Subcutaneous abdominal adipose tissue (tissue), 5 donors: ENCODE measurements at regions not wholly inside any gene's neighbourhood (a gene's known extent, or its start where the extent isn't known, plus 50 kb on each side); places are given as distances from the start of the nearest gene placed in this dataset.
"Not testable (repeated sequence)": the region's sequence is repeated elsewhere in the genome, so short reads cannot be mapped to it uniquely, and the experiment has no call there.

ENCODE experiments used
- H3K27ac ChIP-seq: one replicate; pipeline ENCODE4 v1.7.0; 2013; ENCODE audit warnings: low read depth, mild to moderate bottlenecking, inconsistent platforms, low read length, moderate library complexity
- H3K27me3 ChIP-seq, 5 donors: one replicate each; pipeline ENCODE4 v1.7.0; 2013; ENCODE audit warnings: low read length in 5 of 5, inconsistent platforms in 1 of 5; ENCODE audit not compliant: control insufficient read depth in 5 of 5, insufficient read depth in 4 of 5
- H3K36me3 ChIP-seq, 5 donors: one replicate each; pipeline ENCODE4 v1.7.0; 2013; ENCODE audit warnings: low read length in 5 of 5; ENCODE audit not compliant: control insufficient read depth in 5 of 5, insufficient read depth in 5 of 5
- H3K4me1 ChIP-seq, 5 donors: one replicate each; pipeline ENCODE4 v1.7.0; 2013; ENCODE audit warnings: low read length in 5 of 5, mild to moderate bottlenecking in 3 of 5, moderate library complexity in 1 of 5; ENCODE audit not compliant: control insufficient read depth in 5 of 5, insufficient read depth in 5 of 5
- H3K4me3 ChIP-seq, 5 donors: one replicate each; pipeline ENCODE4 v1.7.0; 2013; ENCODE audit warnings: low read length in 5 of 5, low read depth in 1 of 5
- H3K9ac ChIP-seq, 5 donors: one replicate each; pipeline ENCODE4 v1.7.0; 2013; ENCODE audit warnings: low read length in 5 of 5, mild to moderate bottlenecking in 4 of 5, moderate library complexity in 3 of 5
- H3K9me3 ChIP-seq, 5 donors: one replicate each; pipeline ENCODE4 v1.7.0; 2013; ENCODE audit warnings: low read length in 5 of 5; ENCODE audit not compliant: control insufficient read depth in 5 of 5
- donor health status: healthy.
- donor health status: healthy.
- donor health status: healthy.
- donor health status: healthy.
- donor health status: healthy.

GRCh38 chr2:194383401-194383800 lies 1273.6 kb upstream of the SLC39A10 start:
- Histone ChIP-seq H3K27ac (no peak overlapping the region), H3K27me3 (no peaks in the 10 kb centered on the region), H3K9me3 (peaks cover 0 to 22% (median 13%) of the 10 kb centered on the region in 5 donors), H3K4me1 (no peaks in the 10 kb centered on the region), H3K9ac (no peak overlapping the region), H3K4me3 (peak overlapping the region in 1 of 5 donors; percentile 21), H3K36me3 (no peaks in the 10 kb centered on the region)

- H3K9ac ChIP-seq, result no peak overlapping the region
- H3K36me3 ChIP-seq, result no peaks in the 10 kb centered on the region
- H3K27me3 ChIP-seq, result no peaks in the 10 kb centered on the region
- no peaks in the 10 kb centered on the region for H3K4me1 ChIP-seq
- no peak overlapping the region for H3K27ac ChIP-seq
- no peak overlapping the region for H3K4me3 ChIP-seq
- H3K9me3 ChIP-seq, result peaks cover 0 to 22% (median 13%) of the 10 kb centered on the region in 5 donors
These were observed 1274.8 kb upstream of the SLC39A10 start for GRCh38 chr2:194382221-194382620.

- Histone ChIP-seq H3K9ac (no peak overlapping the region), H3K36me3 (no peaks in the 10 kb centered on the region), H3K4me3 (no peak overlapping the region)
These were observed 1277.0 kb upstream of the SLC39A10 start for GRCh38 chr2:194380011-194380410.

GRCh38 chr2:194367390-194367789 lies 1289.6 kb upstream of the SLC39A10 start:
- not testable (repeated sequence) for H3K9ac ChIP-seq, H3K27me3 ChIP-seq, H3K9me3 ChIP-seq, H3K27ac ChIP-seq, H3K4me1 ChIP-seq, H3K36me3 ChIP-seq
- H3K4me3 ChIP-seq, result peak overlapping the region in 1 of 5 donors; percentile 29

More at GRCh38 chr2:194380011-194380410, 1277.0 kb upstream of the SLC39A10 start:
- H3K9me3 ChIP-seq, result peaks cover 0 to 22% (median 11%) of the 10 kb centered on the region in 5 donors
- no peak overlapping the region for H3K27ac ChIP-seq
- no peaks in the 10 kb centered on the region for H3K27me3 ChIP-seq
- H3K4me1 ChIP-seq, result no peaks in the 10 kb centered on the region

GRCh38 chr2:194363878-194364277 lies 1293.1 kb upstream of the SLC39A10 start:
- H3K4me3 ChIP-seq, result no peak overlapping the region
- H3K27ac ChIP-seq, result no peak overlapping the region
- H3K9me3 ChIP-seq, result peaks cover 0 to 7% (median 4%) of the 10 kb centered on the region in 5 donors
- H3K4me1 ChIP-seq, result no peaks in the 10 kb centered on the region
- no peak overlapping the region for H3K9ac ChIP-seq
- H3K27me3 ChIP-seq, result no peaks in the 10 kb centered on the region
- H3K36me3 ChIP-seq, result no peaks in the 10 kb centered on the region

GRCh38 chr2:194363295-194363694 lies 1293.7 kb upstream of the SLC39A10 start:
- no peaks in the 10 kb centered on the region for H3K4me1 ChIP-seq
- H3K27me3 ChIP-seq, result no peaks in the 10 kb centered on the region
- H3K36me3 ChIP-seq, result no peaks in the 10 kb centered on the region
- H3K27ac ChIP-seq, result no peak overlapping the region
- no peak overlapping the region for H3K9ac ChIP-seq
- H3K4me3 ChIP-seq, result no peak overlapping the region
- peaks cover 0 to 7% (median 4%) of the 10 kb centered on the region in 5 donors for H3K9me3 ChIP-seq

GRCh38 chr2:194352505-194352904 lies 1304.5 kb upstream of the SLC39A10 start:
- no peak overlapping the region for H3K27ac ChIP-seq
- no peaks in the 10 kb centered on the region for H3K9me3 ChIP-seq
- H3K36me3 ChIP-seq, result no peaks in the 10 kb centered on the region
- no peak overlapping the region for H3K4me3 ChIP-seq
- H3K27me3 ChIP-seq, result no peaks in the 10 kb centered on the region
- no peaks in the 10 kb centered on the region for H3K4me1 ChIP-seq
- H3K9ac ChIP-seq, result no peak overlapping the region

- H3K9me3 ChIP-seq, result no peaks in the 10 kb centered on the region
- H3K9ac ChIP-seq, result no peak overlapping the region
- no peaks in the 10 kb centered on the region for H3K27me3 ChIP-seq
- H3K4me3 ChIP-seq, result no peak overlapping the region
- H3K36me3 ChIP-seq, result no peaks in the 10 kb centered on the region
- H3K4me1 ChIP-seq, result no peaks in the 10 kb centered on the region
- no peak overlapping the region for H3K27ac ChIP-seq
These were observed 1310.8 kb upstream of the SLC39A10 start for GRCh38 chr2:194346193-194346592.

GRCh38 chr2:194345347-194345746 lies 1311.7 kb upstream of the SLC39A10 start:
- no peaks in the 10 kb centered on the region for H3K27me3 ChIP-seq
- H3K9ac ChIP-seq, result no peak overlapping the region
- no peaks in the 10 kb centered on the region for H3K36me3 ChIP-seq
- no peak overlapping the region for H3K4me3 ChIP-seq
- no peak overlapping the region for H3K27ac ChIP-seq
- no peaks in the 10 kb centered on the region for H3K4me1 ChIP-seq
- H3K9me3 ChIP-seq, result no peaks in the 10 kb centered on the region

GRCh38 chr2:194343167-194343566 lies 1313.9 kb upstream of the SLC39A10 start:
- H3K27ac ChIP-seq, result no peak overlapping the region
- H3K9ac ChIP-seq, result no peak overlapping the region
- no peaks in the 10 kb centered on the region for H3K36me3 ChIP-seq
- no peaks in the 10 kb centered on the region for H3K9me3 ChIP-seq
- H3K4me3 ChIP-seq, result no peak overlapping the region
- no peaks in the 10 kb centered on the region for H3K27me3 ChIP-seq
- H3K4me1 ChIP-seq, result no peaks in the 10 kb centered on the region
